Body of pancreas (tissue), 4 donors: ENCODE measurements at regions not wholly inside any gene's neighbourhood (a gene's known extent, or its start where the extent isn't known, plus 50 kb on each side); places are given as distances from the start of the nearest gene placed in this dataset.

Experiments used
- ATAC-seq: fragments of 150-250 bp; one replicate; pipeline ENCODE4 v1.9.1; 2016
- DNase-seq, 4 donors: peaks; one replicate each; pipeline ENCODE4 v3.0.0-alpha.2; 2019
- H3K27ac ChIP-seq, 4 donors: fragments of 200-600 bp; sonication (generic); 1 replicate in 3 of 4; 2 replicates in 1 of 4; pipeline versions ENCODE4 v1.5.1 to v1.6.1; 2016 to 2019; ENCODE audit warnings: mild to moderate bottlenecking in 1 of 4, mixed read lengths in 1 of 4, moderate library complexity in 1 of 4
- H3K27me3 ChIP-seq, 2 donors: fragments of 200-600 bp; sonication (generic); one replicate each; pipeline ENCODE4 v1.6.0; 2016; ENCODE audit warnings: mild to moderate bottlenecking in 1 of 2
- H3K36me3 ChIP-seq, 2 donors: fragments of 200-600 bp; sonication (generic); replicated peaks in 1 of 2; 2 replicates each; pipeline ENCODE4 v1.5.1; 2016; ENCODE audit warnings: low read depth in 2 of 2; ENCODE audit not compliant: insufficient read depth in 1 of 2
- H3K4me1 ChIP-seq: fragments of 200-600 bp; sonication (generic); one replicate; pipeline ENCODE4 v1.6.0; 2016
- H3K4me3 ChIP-seq, 2 donors: fragments of 200-600 bp; sonication (generic); 1 replicate in 1 of 2; 2 replicates in 1 of 2; pipeline ENCODE4 v1.5.1; 2016 to 2019
- H3K9me3 ChIP-seq, 3 donors: fragments of 200-600 bp; sonication (generic); 1 replicate in 2 of 3; 2 replicates in 1 of 3; pipeline ENCODE4 v1.5.1; 2016
- CTCF ChIP-seq, 7 experiments: fragments of 450-650 bp in 4 of 7; fragments of 200-600 bp in 3 of 7; sonication (generic) in 3 of 7; IDR thresholded peaks; one replicate each; pipeline ENCODE4 v1.5.1; 2016 to 2019; ENCODE audit warnings: antibody characterized with exemption in 7 of 7
- POLR2A ChIP-seq, 3 donors: fragments of 450-650 bp; IDR thresholded peaks; one replicate each; pipeline ENCODE4 v1.6.1; 2016; ENCODE audit warnings: antibody characterized with exemption in 3 of 3, mild to moderate bottlenecking in 2 of 3
- WGBS, 2 donors: methylation state at CpG; one replicate each; pipeline ENCODE4 v1.1.5; 2017; 5-methylcytosine and 5-hydroxymethylcytosine counted together
- intact Hi-C: fragments of 100-400 bp; cut with DNase I; formaldehyde crosslinking; loops from one replicate; pipeline ENCODE4 v1.15.1; 2023

- Histone ChIP-seq H3K27ac (no peak overlapping the region), H3K4me3 (no peak overlapping the region), H3K27me3 (no peaks in the 10 kb centered on the region), H3K9me3 (no peaks in the 10 kb centered on the region), H3K36me3 (no peaks in the 10 kb centered on the region), H3K4me1 (peaks cover 4% of the 10 kb centered on the region)
- no peak for DNase-seq
- intact Hi-C loops = no loop called here
- no peak for TF ChIP-seq CTCF (IDR thresholded peaks at IDR 0.05)
- TF ChIP-seq POLR2A (IDR thresholded peaks at IDR 0.05) = no peak
- no peak for ATAC-seq
- 69 to 87% methylated on average over 5 to 11 of the region's 11 CpGs for WGBS, 2 donors
Measured at GRCh38 chr7:35536396-35536826, 158.5 kb downstream of the HERPUD2 start.

GRCh38 chr7:35533902-35534301 lies 161.0 kb downstream of the HERPUD2 start:
- Histone ChIP-seq H3K36me3 (no peaks in the 10 kb centered on the region), H3K27me3 (no peaks in the 10 kb centered on the region), H3K4me1 (peaks cover 4% of the 10 kb centered on the region), H3K4me3 (no peak overlapping the region), H3K9me3 (no peaks in the 10 kb centered on the region), H3K27ac (no peak overlapping the region)
- no peak for TF ChIP-seq POLR2A (IDR thresholded peaks at IDR 0.05)
- TF ChIP-seq CTCF (IDR thresholded peaks at IDR 0.05) = no peak
- 59 to 81% methylated on average over 6 of the region's 6 CpGs for WGBS, 2 donors
- ATAC-seq (no peak), DNase-seq (no peak)
- intact Hi-C loops = no loop called here

GRCh38 chr7:35530124-35531109 lies 164.5 kb downstream of the HERPUD2 start:
- no peak for TF ChIP-seq CTCF (IDR thresholded peaks at IDR 0.05)
- TF ChIP-seq POLR2A (IDR thresholded peaks at IDR 0.05) = no peak
- ATAC-seq (no peak), DNase-seq (no peak)
- Histone ChIP-seq H3K4me1 (no peaks in the 10 kb centered on the region), H3K36me3 (no peaks in the 10 kb centered on the region), H3K27ac (no peak overlapping the region), H3K27me3 (no peaks in the 10 kb centered on the region), H3K4me3 (no peak overlapping the region), H3K9me3 (no peaks in the 10 kb centered on the region)
- 71 to 73% methylated on average over 11 to 16 of the region's 16 CpGs for WGBS, 2 donors
- intact Hi-C loops = no loop called here

GRCh38 chr7:35529713-35530112 lies 165.2 kb downstream of the HERPUD2 start:
- Histone ChIP-seq H3K27ac (no peak overlapping the region), H3K4me1 (no peaks in the 10 kb centered on the region), H3K36me3 (no peaks in the 10 kb centered on the region), H3K9me3 (no peaks in the 10 kb centered on the region), H3K27me3 (no peaks in the 10 kb centered on the region), H3K4me3 (no peak overlapping the region)
- no peak for ATAC-seq
- WGBS, 2 donors = 62 to 73% methylated on average over 6 of the region's 6 CpGs
- DNase-seq = no peak
- intact Hi-C loops = no loop called here
- TF ChIP-seq POLR2A (IDR thresholded peaks at IDR 0.05) = no peak
- no peak for TF ChIP-seq CTCF (IDR thresholded peaks at IDR 0.05)
